ENCODE measurements at regions not wholly inside any gene's neighbourhood (a gene's known extent, or its start where the extent isn't known, plus 50 kb on each side); places are given as distances from the start of the nearest gene placed in this dataset.

- no peaks in the 10 kb centered on the region for H3K79me2 ChIP-seq (ENCODE audit: insufficient read depth, low read length)
- H2AFZ ChIP-seq (ENCODE audit: low read length): no peak overlapping the region
- no peaks in the 10 kb centered on the region for H3K36me3 ChIP-seq (ENCODE audit: insufficient read depth, low read length)
- no peaks in the 10 kb centered on the region for H4K20me1 ChIP-seq (ENCODE audit: insufficient read depth, low read length, poor library complexity, severe bottlenecking)
- H3K4me1 ChIP-seq (ENCODE audit: insufficient read depth, low read length, poor library complexity, severe bottlenecking): peaks cover 11% of the 10 kb centered on the region
- H3K4me3 ChIP-seq (ENCODE audit: low read length, poor library complexity, severe bottlenecking): no peak overlapping the region
- H3F3A ChIP-seq (ENCODE audit: low read depth): no peaks in the 10 kb centered on the region
- TF ChIP-seq, protein P1, sequence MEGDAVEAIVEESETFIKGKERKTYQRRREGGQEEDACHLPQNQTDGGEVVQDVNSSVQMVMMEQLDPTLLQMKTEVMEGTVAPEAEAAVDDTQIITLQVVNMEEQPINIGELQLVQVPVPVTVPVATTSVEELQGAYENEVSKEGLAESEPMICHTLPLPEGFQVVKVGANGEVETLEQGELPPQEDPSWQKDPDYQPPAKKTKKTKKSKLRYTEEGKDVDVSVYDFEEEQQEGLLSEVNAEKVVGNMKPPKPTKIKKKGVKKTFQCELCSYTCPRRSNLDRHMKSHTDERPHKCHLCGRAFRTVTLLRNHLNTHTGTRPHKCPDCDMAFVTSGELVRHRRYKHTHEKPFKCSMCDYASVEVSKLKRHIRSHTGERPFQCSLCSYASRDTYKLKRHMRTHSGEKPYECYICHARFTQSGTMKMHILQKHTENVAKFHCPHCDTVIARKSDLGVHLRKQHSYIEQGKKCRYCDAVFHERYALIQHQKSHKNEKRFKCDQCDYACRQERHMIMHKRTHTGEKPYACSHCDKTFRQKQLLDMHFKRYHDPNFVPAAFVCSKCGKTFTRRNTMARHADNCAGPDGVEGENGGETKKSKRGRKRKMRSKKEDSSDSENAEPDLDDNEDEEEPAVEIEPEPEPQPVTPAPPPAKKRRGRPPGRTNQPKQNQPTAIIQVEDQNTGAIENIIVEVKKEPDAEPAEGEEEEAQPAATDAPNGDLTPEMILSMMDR (conservative IDR thresholded peaks at IDR 0.05; ENCODE audit: low read length): no peak
- no peak for TF ChIP-seq EZH2phosphoT487 (IDR thresholded peaks at IDR 0.05; ENCODE audit: borderline replicate concordance)
- no peaks in the 10 kb centered on the region for H3K9me2 ChIP-seq (replicated peaks; ENCODE audit: low read depth, low read length)
- H3K4me2 ChIP-seq (ENCODE audit: low read depth, low read length, poor library complexity, severe bottlenecking): no peak overlapping the region
- peaks cover 4% of the 10 kb centered on the region; the same call in 1 of the 2 replicates for H3K9me3 ChIP-seq (ENCODE audit: insufficient read depth, low read depth, low read length)
- no peak overlapping the region for H3K9ac ChIP-seq (ENCODE audit: low read depth, low read length, poor library complexity, severe bottlenecking)
- no peaks in the 10 kb centered on the region for H3K27me3 ChIP-seq (ENCODE audit: insufficient read depth, low read length, poor library complexity, severe bottlenecking)
Observed at GRCh38 chr2:228866781-228867180, 404.3 kb downstream of the PID1 start.

DNA sequence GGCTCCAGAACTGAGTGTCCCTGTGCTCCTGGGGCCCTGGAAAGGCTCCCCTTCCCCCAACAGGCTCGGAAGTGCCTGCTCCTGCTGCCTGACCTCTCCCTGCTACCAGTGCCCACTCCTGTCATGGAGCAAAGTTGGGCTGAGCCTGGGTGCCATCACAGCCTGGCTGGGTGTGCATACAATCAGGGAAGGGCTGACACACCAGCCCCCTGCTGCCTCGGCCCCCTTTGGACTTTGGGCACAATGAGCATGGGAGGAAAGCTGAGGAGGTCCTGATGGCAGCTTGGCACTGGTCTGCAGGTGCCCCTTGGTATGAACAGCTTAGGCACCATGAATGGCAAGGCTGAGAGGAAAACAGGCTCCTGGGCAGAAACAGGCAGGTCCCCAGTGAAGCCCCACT is 405.0 kb downstream of the PID1 start:
- no peak for TF ChIP-seq EZH2phosphoT487 (IDR thresholded peaks at IDR 0.05; ENCODE audit: borderline replicate concordance)
- TF ChIP-seq, protein P1 (conservative IDR thresholded peaks at IDR 0.05; ENCODE audit: low read length): no peak

DNA sequence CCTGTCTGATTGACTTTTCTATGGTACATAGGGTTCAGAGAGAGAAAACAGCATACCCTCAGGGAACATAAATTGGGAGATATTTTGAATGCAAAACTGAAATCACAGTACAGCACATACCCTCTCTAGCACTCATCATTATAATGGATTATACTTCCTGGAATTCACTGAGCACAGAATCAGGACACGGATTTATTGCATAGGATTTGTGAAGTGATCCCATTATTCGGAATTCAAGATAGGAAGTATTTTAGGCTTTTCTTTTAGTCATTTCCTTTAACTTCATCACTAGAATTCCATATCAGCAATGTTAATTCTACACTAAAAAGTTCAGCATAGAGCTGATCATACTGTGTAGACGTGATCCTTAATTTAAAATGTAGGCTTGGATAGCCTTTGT is 407.0 kb downstream of the PID1 start:
- Histone ChIP-seq H3K79me2 (ENCODE audit: insufficient read depth, low read length) (no peaks in the 10 kb centered on the region), H3K9me2 (replicated peaks; ENCODE audit: low read depth, low read length) (no peaks in the 10 kb centered on the region), H2AFZ (ENCODE audit: low read length) (no peak overlapping the region), H3K4me3 (ENCODE audit: low read length, poor library complexity, severe bottlenecking) (no peak overlapping the region), H3K9ac (ENCODE audit: low read depth, low read length, poor library complexity, severe bottlenecking) (no peak overlapping the region), H3K27me3 (ENCODE audit: insufficient read depth, low read length, poor library complexity, severe bottlenecking) (no peaks in the 10 kb centered on the region), H3K4me1 (ENCODE audit: insufficient read depth, low read length, poor library complexity, severe bottlenecking) (peaks cover 7% of the 10 kb centered on the region), H3K9me3 (ENCODE audit: insufficient read depth, low read depth, low read length) (peaks cover 4% of the 10 kb centered on the region; the same call in 1 of the 2 replicates), H3F3A (ENCODE audit: low read depth) (no peaks in the 10 kb centered on the region), H4K20me1 (ENCODE audit: insufficient read depth, low read length, poor library complexity, severe bottlenecking) (no peaks in the 10 kb centered on the region), H3K4me2 (ENCODE audit: low read depth, low read length, poor library complexity, severe bottlenecking) (no peak overlapping the region), H3K36me3 (ENCODE audit: insufficient read depth, low read length) (no peaks in the 10 kb centered on the region)
- TF ChIP-seq, protein P1 (conservative IDR thresholded peaks at IDR 0.05; ENCODE audit: low read length): no peak
- TF ChIP-seq EZH2phosphoT487 (IDR thresholded peaks at IDR 0.05; ENCODE audit: borderline replicate concordance): no peak

More for the DNA sequence above, 405.0 kb downstream of the PID1 start:
- Histone ChIP-seq H3K9me2 (replicated peaks; ENCODE audit: low read depth, low read length) (no peaks in the 10 kb centered on the region), H4K20me1 (ENCODE audit: insufficient read depth, low read length, poor library complexity, severe bottlenecking) (no peaks in the 10 kb centered on the region), H3K36me3 (ENCODE audit: insufficient read depth, low read length) (no peaks in the 10 kb centered on the region), H3F3A (ENCODE audit: low read depth) (no peaks in the 10 kb centered on the region), H2AFZ (ENCODE audit: low read length) (no peak overlapping the region), H3K9me3 (ENCODE audit: insufficient read depth, low read depth, low read length) (peaks cover 4% of the 10 kb centered on the region; the same call in 1 of the 2 replicates), H3K4me1 (ENCODE audit: insufficient read depth, low read length, poor library complexity, severe bottlenecking) (peaks cover 11% of the 10 kb centered on the region), H3K4me2 (ENCODE audit: low read depth, low read length, poor library complexity, severe bottlenecking) (no peak overlapping the region), H3K79me2 (ENCODE audit: insufficient read depth, low read length) (no peaks in the 10 kb centered on the region), H3K4me3 (ENCODE audit: low read length, poor library complexity, severe bottlenecking) (no peak overlapping the region), H3K9ac (ENCODE audit: low read depth, low read length, poor library complexity, severe bottlenecking) (no peak overlapping the region), H3K27me3 (ENCODE audit: insufficient read depth, low read length, poor library complexity, severe bottlenecking) (no peaks in the 10 kb centered on the region)

Measured in Loucy (cell line).